ENCODE measurements at regions not wholly inside any gene's neighbourhood (a gene's known extent, or its start where the extent isn't known, plus 50 kb on each side); places are given as distances from the start of the nearest gene placed in this dataset.

GRCh38 chr6:11366183-11366933 is 133.9 kb upstream of the NEDD9 start (continued):
- TF ChIP-seq ZNF7 (CRISPR knock-in tag; IDR thresholded peaks at IDR 0.05) (no peak), ZNF12 (CRISPR knock-in tag; IDR thresholded peaks at IDR 0.05) (peak; percentile 53; the same call in 1 of the 2 replicates), RFX1 (IDR thresholded peaks at IDR 0.05) (no peak), TMF1 (CRISPR knock-in tag; IDR thresholded peaks at IDR 0.05; ENCODE audit: low read depth) (no peak), RARG (CRISPR knock-in tag; IDR thresholded peaks at IDR 0.05; ENCODE audit: low read depth) (no peak), ZNF10 (CRISPR knock-in tag; IDR thresholded peaks at IDR 0.05; ENCODE audit: borderline replicate concordance, low read depth) (no peak), ZNF737 (CRISPR knock-in tag; IDR thresholded peaks at IDR 0.05; ENCODE audit: borderline replicate concordance) (no peak), NFKBIZ (CRISPR knock-in tag; IDR thresholded peaks at IDR 0.05) (no peak), MBNL3 (CRISPR knock-in tag; conservative IDR thresholded peaks at IDR 0.05) (no peak), HMGA1 (CRISPR knock-in tag; conservative IDR thresholded peaks at IDR 0.05) (no peak), HIVEP1 (CRISPR knock-in tag; IDR thresholded peaks at IDR 0.05) (no peak), PCBP1 (IDR thresholded peaks at IDR 0.05; ENCODE audit: borderline replicate concordance, low read depth, low read length) (no peak), ZNF276 (CRISPR knock-in tag; IDR thresholded peaks at IDR 0.05; ENCODE audit: low read depth) (no peak), GTF3A (CRISPR knock-in tag; conservative IDR thresholded peaks at IDR 0.05) (no peak), ATF7 (IDR thresholded peaks at IDR 0.05) (no peak), ATF7 (CRISPR knock-in tag; IDR thresholded peaks at IDR 0.05) (no peak), CHD2 (IDR thresholded peaks at IDR 0.05; ENCODE audit: low read depth, low read length) (no peak), E2F5 (CRISPR knock-in tag; conservative IDR thresholded peaks at IDR 0.05) (no peak)
- TF ChIP-seq, protein P1, sequence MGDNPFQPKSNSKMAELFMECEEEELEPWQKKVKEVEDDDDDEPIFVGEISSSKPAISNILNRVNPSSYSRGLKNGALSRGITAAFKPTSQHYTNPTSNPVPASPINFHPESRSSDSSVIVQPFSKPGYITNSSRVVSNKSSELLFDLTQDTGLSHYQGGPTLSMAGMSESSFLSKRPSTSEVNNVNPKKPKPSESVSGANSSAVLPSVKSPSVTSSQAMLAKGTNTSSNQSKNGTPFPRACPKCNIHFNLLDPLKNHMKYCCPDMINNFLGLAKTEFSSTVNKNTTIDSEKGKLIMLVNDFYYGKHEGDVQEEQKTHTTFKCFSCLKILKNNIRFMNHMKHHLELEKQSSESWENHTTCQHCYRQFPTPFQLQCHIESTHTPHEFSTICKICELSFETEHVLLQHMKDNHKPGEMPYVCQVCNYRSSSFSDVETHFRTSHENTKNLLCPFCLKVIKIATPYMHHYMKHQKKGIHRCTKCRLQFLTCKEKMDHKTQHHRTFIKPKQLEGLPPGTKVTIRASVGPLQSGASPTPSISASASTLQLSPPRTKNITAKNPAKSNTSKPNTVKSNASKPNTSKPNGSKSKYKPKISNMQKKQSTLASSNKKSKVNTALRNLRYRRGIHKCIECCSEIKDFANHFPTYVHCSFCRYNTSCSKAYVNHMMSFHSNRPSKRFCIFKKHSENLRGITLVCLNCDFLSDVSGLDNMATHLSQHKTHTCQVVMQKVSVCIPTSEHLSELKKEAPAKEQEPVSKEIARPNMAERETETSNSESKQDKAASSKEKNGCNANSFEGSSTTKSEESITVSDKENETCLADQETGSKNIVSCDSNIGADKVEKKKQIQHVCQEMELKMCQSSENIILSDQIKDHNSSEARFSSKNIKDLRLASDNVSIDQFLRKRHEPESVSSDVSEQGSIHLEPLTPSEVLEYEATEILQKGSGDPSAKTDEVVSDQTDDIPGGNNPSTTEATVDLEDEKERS (CRISPR knock-in tag; IDR thresholded peaks at IDR 0.05) = 0 out of 2 replicates have a peak, but pooled peaks have one; percentile 41
- TF ChIP-seq, protein P2, sequence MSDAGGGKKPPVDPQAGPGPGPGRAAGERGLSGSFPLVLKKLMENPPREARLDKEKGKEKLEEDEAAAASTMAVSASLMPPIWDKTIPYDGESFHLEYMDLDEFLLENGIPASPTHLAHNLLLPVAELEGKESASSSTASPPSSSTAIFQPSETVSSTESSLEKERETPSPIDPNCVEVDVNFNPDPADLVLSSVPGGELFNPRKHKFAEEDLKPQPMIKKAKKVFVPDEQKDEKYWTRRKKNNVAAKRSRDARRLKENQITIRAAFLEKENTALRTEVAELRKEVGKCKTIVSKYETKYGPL (CRISPR knock-in tag; IDR thresholded peaks at IDR 0.05) = no peak
- TF ChIP-seq, protein P3, sequence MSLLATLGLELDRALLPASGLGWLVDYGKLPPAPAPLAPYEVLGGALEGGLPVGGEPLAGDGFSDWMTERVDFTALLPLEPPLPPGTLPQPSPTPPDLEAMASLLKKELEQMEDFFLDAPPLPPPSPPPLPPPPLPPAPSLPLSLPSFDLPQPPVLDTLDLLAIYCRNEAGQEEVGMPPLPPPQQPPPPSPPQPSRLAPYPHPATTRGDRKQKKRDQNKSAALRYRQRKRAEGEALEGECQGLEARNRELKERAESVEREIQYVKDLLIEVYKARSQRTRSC (CRISPR knock-in tag; IDR thresholded peaks at IDR 0.05; ENCODE audit: low read depth) = no peak
- TF ChIP-seq, protein P4, sequence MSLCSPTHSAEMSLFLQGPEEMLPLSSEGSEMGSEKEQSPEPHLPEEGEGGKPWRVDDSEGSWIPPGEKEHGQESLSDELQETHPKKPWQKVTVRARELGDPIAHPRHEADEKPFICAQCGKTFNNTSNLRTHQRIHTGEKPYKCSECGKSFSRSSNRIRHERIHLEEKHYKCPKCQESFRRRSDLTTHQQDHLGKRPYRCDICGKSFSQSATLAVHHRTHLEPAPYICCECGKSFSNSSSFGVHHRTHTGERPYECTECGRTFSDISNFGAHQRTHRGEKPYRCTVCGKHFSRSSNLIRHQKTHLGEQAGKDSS (CRISPR knock-in tag; IDR thresholded peaks at IDR 0.05; ENCODE audit: borderline replicate concordance, low read depth) = no peak

All from HepG2 (cell line).